HG03457 (cell line): ENCODE measurements at regions not wholly inside any gene's neighbourhood (a gene's known extent, or its start where the extent isn't known, plus 50 kb on each side); places are given as distances from the start of the nearest gene placed in this dataset.

ENCODE experiments used
- ATAC-seq: cut with Tn5 transposase; IDR thresholded peaks from one replicate; pipeline ENCODE4 v1.9.1; 2021; ENCODE audit warnings: moderate number of reproducible peaks; ENCODE audit not compliant: unreplicated experiment

- no peak for ATAC-seq
These were observed 455.3 kb upstream of the MAF start for GRCh38 chr16:80055831-80056230.

GRCh38 chr16:80054647-80055046 is 454.1 kb upstream of the MAF start:
- no peak for ATAC-seq

- no peak for ATAC-seq
These were observed 450.5 kb upstream of the MAF start for GRCh38 chr16:80051040-80051439.

DNA sequence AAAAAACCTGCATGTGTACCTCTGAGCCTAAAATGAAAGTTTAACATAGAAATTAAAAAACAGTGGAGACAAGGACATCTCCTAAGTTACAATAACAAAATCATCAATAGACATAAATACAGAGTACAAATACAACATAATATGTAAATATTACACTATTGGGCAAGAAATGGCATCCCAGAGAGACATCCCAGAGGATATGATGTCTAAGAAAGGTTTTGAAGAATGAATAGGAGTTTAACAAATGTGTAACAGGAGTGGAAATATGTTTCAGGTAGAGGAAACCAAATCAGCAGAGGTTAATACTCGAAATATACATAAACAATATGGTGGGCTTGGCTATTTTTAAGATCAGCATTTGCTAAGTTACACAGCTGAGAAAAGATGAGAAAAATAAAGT is 447.7 kb upstream of the MAF start:
- ATAC-seq, result no peak

- ATAC-seq, result no peak
These were observed 447.3 kb upstream of the MAF start for GRCh38 chr16:80047842-80048241.

DNA sequence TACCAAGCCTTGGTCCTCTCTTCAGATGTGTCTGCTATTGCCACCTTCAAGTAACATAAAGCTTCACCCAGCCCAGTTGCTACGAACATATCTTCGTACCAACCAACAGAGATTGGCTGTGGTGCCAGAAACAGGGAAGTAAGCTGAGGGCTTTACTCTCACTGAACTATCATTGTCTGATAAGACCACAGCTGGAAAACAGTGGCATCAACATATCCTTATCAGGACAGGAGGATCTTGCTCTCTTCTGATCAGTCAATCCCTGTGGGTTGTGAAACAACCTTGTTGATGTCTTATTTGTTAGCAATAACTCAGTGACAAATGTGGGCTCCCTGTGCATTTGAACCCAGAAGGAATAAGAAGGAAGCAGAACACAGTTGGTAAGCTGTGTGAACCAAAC is 446.3 kb upstream of the MAF start:
- ATAC-seq, result no peak

DNA sequence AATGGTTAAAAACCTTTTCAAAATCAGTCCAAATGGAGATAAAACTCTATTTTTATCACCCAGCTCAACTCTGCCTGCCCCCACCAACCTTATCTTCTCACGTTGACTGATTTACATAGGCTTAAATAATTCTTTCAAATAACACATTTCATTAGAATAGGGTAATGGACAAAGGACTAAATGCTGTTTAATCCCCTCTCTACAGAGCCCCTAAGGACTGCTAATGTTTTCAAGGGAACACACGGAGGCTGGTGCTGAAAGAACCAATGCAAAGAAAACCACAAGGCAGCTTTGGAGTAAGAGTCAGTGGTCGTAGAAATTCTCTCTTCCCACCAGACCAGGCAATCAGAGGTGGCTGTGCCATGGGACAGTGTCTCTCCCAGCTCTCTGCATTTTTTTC is 445.7 kb upstream of the MAF start:
- ATAC-seq, result no peak

- ATAC-seq, result no peak
These were observed 445.3 kb upstream of the MAF start for GRCh38 chr16:80045861-80046260.

- no peak for ATAC-seq
These were observed 440.9 kb upstream of the MAF start for GRCh38 chr16:80041410-80041809.

DNA sequence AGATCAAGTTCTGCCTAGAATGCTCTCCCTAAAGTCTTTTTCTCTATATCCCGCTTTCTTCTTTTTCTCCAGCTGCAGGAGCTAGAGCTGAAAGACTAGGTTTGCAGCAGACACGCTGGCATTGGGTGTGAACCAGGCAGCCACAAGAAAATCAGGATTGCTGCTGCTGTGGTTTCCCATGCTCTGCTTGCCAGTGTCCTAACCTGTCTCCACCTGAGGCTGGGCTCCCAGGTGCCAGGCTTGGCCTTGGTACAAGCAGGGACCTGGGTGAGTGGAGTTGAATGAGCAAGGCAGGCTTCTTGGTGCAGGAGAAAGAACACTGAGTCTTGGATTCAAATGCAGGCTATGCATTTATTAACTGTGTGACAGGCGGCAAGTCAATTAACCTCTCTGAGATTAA is 440.3 kb upstream of the MAF start:
- ATAC-seq, result no peak

GRCh38 chr16:80040413-80040812 is 439.9 kb upstream of the MAF start:
- no peak for ATAC-seq

DNA sequence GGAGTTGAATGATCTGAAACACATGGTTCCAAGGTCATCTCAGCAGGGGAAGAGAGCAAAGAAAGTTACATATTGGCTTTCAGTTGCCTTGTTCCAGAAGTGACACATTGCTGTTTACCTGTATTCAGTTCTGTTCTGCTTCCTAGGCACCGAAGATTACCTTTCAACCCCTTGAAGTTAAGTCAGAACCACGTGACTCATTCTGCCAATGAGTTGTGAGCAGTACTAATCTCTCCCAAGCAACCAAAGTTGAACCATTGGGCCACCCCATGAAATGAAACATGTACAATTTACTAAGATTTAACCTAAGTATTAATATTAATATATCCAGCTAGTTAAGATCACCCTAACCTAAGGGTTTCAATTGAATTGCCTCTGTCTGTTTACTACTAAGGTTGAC is 439.2 kb upstream of the MAF start:
- ATAC-seq, result no peak

DNA sequence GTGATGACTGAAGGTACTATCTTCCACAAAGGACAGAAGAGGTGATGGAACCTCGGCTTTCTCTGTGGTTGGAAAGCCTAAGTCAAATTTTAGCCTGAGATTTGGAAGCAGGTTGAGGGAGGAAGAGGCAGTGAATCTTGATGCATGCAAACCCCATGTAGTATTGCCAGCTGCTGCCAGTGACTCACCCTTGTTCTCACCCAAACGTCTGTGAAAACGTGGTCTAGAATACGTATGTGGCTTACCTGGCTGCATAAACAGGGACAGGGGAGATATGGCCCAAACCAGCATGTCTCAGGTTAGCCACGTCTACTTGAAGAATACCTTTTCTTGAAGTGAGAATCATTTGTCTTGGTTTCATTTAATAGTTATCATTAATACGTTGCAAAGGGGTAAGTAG is 438.0 kb upstream of the MAF start:
- no peak for ATAC-seq

- no peak for ATAC-seq
These were observed 434.6 kb upstream of the MAF start for GRCh38 chr16:80034948-80035663.

DNA sequence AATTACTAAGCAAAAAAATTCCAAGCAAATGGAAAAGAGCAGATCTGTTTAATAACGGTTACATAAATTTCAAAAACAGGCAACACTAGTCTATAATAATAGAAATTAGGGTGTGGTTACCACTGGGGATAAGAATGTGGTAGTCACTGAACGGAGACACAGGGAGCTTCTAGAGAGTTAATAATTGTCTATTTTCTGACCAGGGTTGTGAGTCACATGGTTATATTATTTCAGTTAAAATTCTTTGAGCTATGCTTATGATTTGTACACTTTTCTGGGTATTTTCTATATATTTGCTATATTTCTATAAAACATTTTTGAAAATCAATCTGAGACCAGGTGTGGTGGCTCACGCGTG is 433.9 kb upstream of the MAF start:
- ATAC-seq, result no peak

GRCh38 chr16:80033783-80034468 is 433.4 kb upstream of the MAF start:
- no peak for ATAC-seq

- no peak for ATAC-seq
These were observed 429.4 kb upstream of the MAF start for GRCh38 chr16:80029761-80030481.

DNA sequence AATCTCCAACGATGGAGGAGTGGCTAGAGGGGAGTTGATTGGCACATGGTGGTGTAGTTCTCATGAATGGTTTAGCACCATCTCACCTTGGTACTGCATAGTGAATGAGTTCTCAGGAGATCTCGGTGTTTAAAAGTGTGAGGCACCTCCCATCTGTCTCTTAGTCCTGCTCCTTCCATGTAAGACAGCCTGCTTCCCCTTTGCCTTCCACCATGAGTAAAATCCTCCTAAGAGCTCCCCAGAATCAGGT is 428.8 kb upstream of the MAF start:
- ATAC-seq, result no peak

DNA sequence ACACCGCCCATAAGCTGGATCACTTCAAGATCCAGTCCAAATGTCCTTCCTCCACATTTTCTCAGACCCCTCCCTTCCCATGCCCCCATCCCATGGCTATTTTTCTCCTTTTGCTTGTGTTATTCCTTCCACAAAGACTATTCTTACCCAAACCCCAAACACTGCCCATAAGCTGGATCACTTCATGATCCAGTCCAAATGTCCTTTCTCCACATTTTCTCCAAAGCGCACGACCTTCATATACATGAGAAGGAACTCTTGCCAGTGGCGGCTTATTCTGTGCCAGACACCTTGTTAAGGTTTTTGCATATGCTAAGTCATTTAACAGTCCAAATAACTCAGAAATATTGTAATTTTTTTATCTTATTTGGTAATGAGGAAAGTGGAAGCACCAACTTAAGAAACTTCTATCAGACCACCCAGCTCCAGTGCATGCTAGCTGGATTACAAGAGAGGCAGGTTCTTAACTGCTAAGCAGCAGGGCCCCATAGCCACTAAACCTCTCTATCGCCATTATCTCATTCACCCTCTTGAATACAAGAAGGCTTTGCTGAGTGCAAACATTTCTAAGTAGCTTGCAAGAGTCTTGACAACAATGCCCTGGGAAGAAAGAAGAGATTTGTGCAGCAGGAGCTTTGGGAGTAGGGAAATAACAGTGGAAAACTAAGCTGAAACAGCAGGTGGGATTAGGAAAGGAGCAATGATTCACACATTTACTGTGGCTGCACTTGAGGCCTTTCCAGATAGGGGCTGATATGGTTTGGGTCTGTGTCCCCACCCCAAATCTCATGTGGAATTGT is 428.2 kb upstream of the MAF start:
- ATAC-seq, result no peak

DNA sequence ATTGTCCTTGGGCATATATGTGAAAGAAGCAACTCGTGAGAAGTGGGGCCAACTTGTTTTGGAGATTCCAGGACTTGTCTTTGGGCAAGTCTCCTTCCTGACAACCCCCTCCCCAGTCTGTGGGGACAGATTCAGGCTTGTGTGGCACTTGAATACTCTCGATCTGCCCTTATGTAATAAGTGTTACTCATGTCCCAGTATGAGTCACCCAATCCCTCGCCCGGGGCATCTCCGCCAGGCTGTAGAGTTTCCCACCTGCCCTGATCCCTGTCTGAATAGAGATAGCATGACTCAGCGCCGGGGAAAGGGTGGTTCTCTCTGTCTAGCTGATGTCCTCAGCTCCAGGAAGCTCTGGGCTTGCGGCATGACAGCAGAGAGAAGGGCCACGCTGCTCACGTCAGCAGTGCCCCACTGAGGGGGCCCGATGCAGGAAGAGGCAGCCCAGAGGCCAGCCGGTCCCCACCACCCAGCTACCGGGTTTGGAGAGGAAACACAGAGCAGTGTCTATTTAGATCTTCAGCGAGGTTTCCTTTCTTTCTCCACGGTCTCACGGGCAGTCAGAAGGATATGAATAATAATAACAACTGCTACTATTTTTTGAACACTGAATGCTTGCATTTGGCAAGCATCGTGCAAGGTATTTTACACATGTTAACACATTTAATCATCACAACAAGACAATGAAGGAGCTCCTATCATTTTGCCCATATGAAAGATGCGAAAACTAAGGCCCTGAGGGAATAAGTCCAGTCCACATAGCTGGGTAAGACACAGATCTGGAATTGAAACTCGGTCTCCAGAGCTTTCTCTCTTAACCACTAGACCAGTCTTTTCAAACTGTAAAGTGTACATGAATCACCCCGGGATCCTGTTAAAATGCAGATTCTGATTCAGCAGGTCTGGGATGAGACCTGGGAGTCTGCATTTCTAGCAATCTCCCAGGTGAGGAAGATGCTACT is 426.7 kb upstream of the MAF start:
- peak; percentile 85 for ATAC-seq

- ATAC-seq, result no peak
These were observed 424.7 kb upstream of the MAF start for GRCh38 chr16:80025236-80025635.
